K562 (cell line): ENCODE measurements at regions not wholly inside any gene's neighbourhood (a gene's known extent, or its start where the extent isn't known, plus 50 kb on each side); places are given as distances from the start of the nearest gene placed in this dataset.

Source experiments
- ATAC-seq: fragments of 200-7000 bp; cut with Tn5 transposase; 3 replicates; pipeline ENCODE4 v1.9.1; 2020; ENCODE audit warnings: moderate library complexity
- BruUV-seq: library from RNA; stranded (reverse); fragments of 400-500 nt; replicated peaks from 2 replicates; lab custom pipeline; 2021; lab: Mats Ljungman, UMichigan
- CTCF ChIA-PET: fragments of 300-600 bp; formaldehyde crosslinking; extraction: SDS; loops from one replicate; lab custom pipeline; 2021; ENCODE audit warnings: low intra/inter-chr PET ratio; lab: Yijun Ruan, JAX
- POLR2A ChIA-PET: fragments of 300-600, 350-650 bp; sonication (Branson Sonifier 250); formaldehyde crosslinking; extraction: SDS; loops from one replicate; lab custom pipeline; 2021; ENCODE audit warnings: antibody characterized with exemption, inconsistent platforms; lab: Yijun Ruan, JAX
- DNase-seq, 4 experiments: peaks; one replicate each; pipeline versions ENCODE4 v3.0.0 to v3.0.0-alpha.2; 2011 to 2018; ENCODE audit warnings: low spot score in 3 of 4, mixed read lengths in 3 of 4; ENCODE audit errors: extremely low read depth in 1 of 4
- FAIRE-seq: peaks from 2 replicates; lab custom pipeline; 2011; peaks lifted over from hg19 to GRCh38; lab: Jason Lieb, UNC
- H2AFZ ChIP-seq: 2 replicates; pipeline ENCODE4 v1.6.0; 2011; ENCODE audit warnings: low read depth, low read length, control low read depth, inconsistent platforms
- H3K27ac ChIP-seq: fragments of 200-600 bp; 3 replicates; pipeline ENCODE4 v1.8.0; 2011; ENCODE audit warnings: low read depth, mild to moderate bottlenecking, control low read depth, inconsistent platforms, low read length, moderate library complexity, mixed read lengths; ENCODE audit errors: extremely low read depth
- H3K27me3 ChIP-seq, 2 experiments: fragments of 300-600 bp in 1 of 2; 2 replicates in 1 of 2; 3 replicates in 1 of 2; pipeline versions ENCODE4 v1.6.0 to v1.8.0; 2011; ENCODE audit warnings: inconsistent platforms in 2 of 2, low read length in 2 of 2, mild to moderate bottlenecking in 1 of 2, mixed read lengths in 1 of 2, moderate library complexity in 1 of 2; ENCODE audit not compliant: control insufficient read depth in 2 of 2, insufficient read depth in 2 of 2
- H3K36me3 ChIP-seq: fragments of 300-600 bp; 3 replicates; pipeline ENCODE4 v1.8.0; 2011; ENCODE audit warnings: mild to moderate bottlenecking, low read length, inconsistent platforms; ENCODE audit not compliant: control insufficient read depth, insufficient read depth
- H3K4me1 ChIP-seq, 2 experiments: fragments of 200-600 bp in 1 of 2; replicated peaks in 1 of 2; 2 replicates in 1 of 2; 3 replicates in 1 of 2; pipeline versions ENCODE4 v1.5.1 to v1.8.0; 2011; ENCODE audit warnings: inconsistent platforms in 2 of 2, low read length in 2 of 2, mild to moderate bottlenecking in 1 of 2, mixed read lengths in 1 of 2, moderate library complexity in 1 of 2; ENCODE audit not compliant: control insufficient read depth in 2 of 2, insufficient read depth in 2 of 2
- H3K4me2 ChIP-seq: 2 replicates; pipeline ENCODE4 v1.6.1; 2011; ENCODE audit warnings: low read length, control low read depth, inconsistent platforms, mixed read lengths; ENCODE audit not compliant: insufficient read depth
- H3K4me3 ChIP-seq: fragments of 200-600 bp; sonication (generic), shearing (Covaris generic); 2 replicates; pipeline ENCODE4 v1.5.1; 2016; ENCODE audit warnings: control low read depth, inconsistent platforms
- H3K79me2 ChIP-seq: fragments of 200-600 bp; 3 replicates; pipeline ENCODE4 v1.8.0; 2011; ENCODE audit warnings: low read length, inconsistent platforms; ENCODE audit not compliant: control insufficient read depth, insufficient read depth
- H3K9ac ChIP-seq, 2 experiments: 2 replicates each; pipeline versions ENCODE4 v1.6.0 to v1.6.1; 2011; ENCODE audit warnings: low read depth in 2 of 2, low read length in 2 of 2, control low read depth in 1 of 2, inconsistent platforms in 1 of 2, mild to moderate bottlenecking in 1 of 2, mixed read lengths in 1 of 2; ENCODE audit not compliant: insufficient read depth in 1 of 2
- H3K9me1 ChIP-seq: one replicate; pipeline ENCODE4 v1.6.0; 2011; ENCODE audit warnings: inconsistent platforms, mild to moderate bottlenecking, low read length, moderate library complexity; ENCODE audit not compliant: control insufficient read depth, insufficient read depth
- H3K9me3 ChIP-seq: replicated peaks from 2 replicates; pipeline ENCODE4 v1.5.1; 2011; ENCODE audit warnings: low read depth, low read length, inconsistent platforms; ENCODE audit not compliant: control insufficient read depth, insufficient read depth
- H4K20me1 ChIP-seq: replicated peaks from 2 replicates; pipeline ENCODE4 v1.6.1; 2011; ENCODE audit warnings: low read length, inconsistent platforms, mixed read lengths; ENCODE audit not compliant: control insufficient read depth, insufficient read depth
- C11orf30 ChIP-seq: fragments of 450-650 bp; IDR thresholded peaks from 2 replicates; pipeline ENCODE4 v1.6.1; 2016; ENCODE audit warnings: low read depth, mild to moderate bottlenecking
- CEBPB ChIP-seq: fragments of 450-650 bp; IDR thresholded peaks from 2 replicates; pipeline ENCODE4 v1.6.1; 2016; ENCODE audit warnings: missing genetic modification characterization, missing compliant biosample characterization
- CEBPG ChIP-seq, 3 experiments: fragments of 200-800 bp in 1 of 3; sonication (Bioruptor generic) in 1 of 3; sonication (generic) in 1 of 3; formaldehyde crosslinking in 1 of 3; IDR thresholded peaks in 2 of 3; conservative IDR thresholded peaks in 1 of 3; 2 replicates each; pipeline versions ENCODE4 v1.6.1 to v1.8.0; 2016 to 2022; ENCODE audit warnings: missing compliant biosample characterization in 2 of 3, missing genetic modification characterization in 2 of 3, mild to moderate bottlenecking in 1 of 3, missing genetic modification reagents in 1 of 3
- CTBP1 ChIP-seq: fragments of 450-650 bp; IDR thresholded peaks from 2 replicates; pipeline ENCODE4 v1.6.1; 2016; ENCODE audit warnings: borderline replicate concordance
- DLX4 ChIP-seq: fragments of 250-450 bp; sonication (Bioruptor Pico); IDR thresholded peaks from 2 replicates; pipeline ENCODE4 v1.6.1; 2021; ENCODE audit warnings: mild to moderate bottlenecking
- MAFF ChIP-seq: IDR thresholded peaks from 2 replicates; pipeline ENCODE4 v1.6.1; 2012; ENCODE audit warnings: low read length, improper control_type of control experiment
- MAFG ChIP-seq: fragments of 450-650 bp; conservative IDR thresholded peaks from 2 replicates; pipeline ENCODE4 v1.6.1; 2016; ENCODE audit warnings: missing genetic modification characterization, missing compliant biosample characterization
- MAFK ChIP-seq: IDR thresholded peaks from 2 replicates; pipeline ENCODE4 v1.6.1; 2011; ENCODE audit warnings: low read length, improper control_type of control experiment
- ZBTB2 ChIP-seq: fragments of 450-650 bp; IDR thresholded peaks from 2 replicates; pipeline ENCODE4 v1.6.1; 2016; ENCODE audit warnings: antibody characterized with exemption
- ZFP36 ChIP-seq: fragments of 150-350 bp; IDR thresholded peaks from 2 replicates; pipeline ENCODE4 v1.6.1; 2018; ENCODE audit warnings: low read length, low read depth; ENCODE audit not compliant: partially characterized antibody
- ZNF316 ChIP-seq: fragments of 450-650 bp; IDR thresholded peaks from 2 replicates; pipeline ENCODE4 v1.6.1; 2016
- WGBS: fragments of 100-300 bp; shearing (Covaris generic); methylation state at CpG from one replicate; pipeline ENCODE4 v1.1.6; 2016; ENCODE audit warnings: low coverage, mixed read lengths; ENCODE audit not compliant: insufficient coverage; ENCODE audit errors: missing lambda C conversion rate; 5-methylcytosine and 5-hydroxymethylcytosine counted together
- in situ Hi-C: fragments of 300-500 bp; cut with MboI; formaldehyde crosslinking; loops from 4 replicates; pipeline ENCODE4 v1.15.0; 2018; ENCODE audit warnings: inconsistent platforms, mixed read lengths
- intact Hi-C: fragments of 100-400 bp; cut with micrococcal nuclease; formaldehyde crosslinking; loops from 2 replicates; pipeline ENCODE4 v1.14.2; 2022
- TF ChIP-seq, protein P1 (sequence below), 2 experiments: fragments of 450-650 bp in 1 of 2; sonication (generic) in 1 of 2; formaldehyde crosslinking in 1 of 2; IDR thresholded peaks in 1 of 2; conservative IDR thresholded peaks in 1 of 2; 2 replicates each; pipeline versions ENCODE4 v1.6.1 to v1.8.1; 2016 to 2023; ENCODE audit warnings: mild to moderate bottlenecking in 2 of 2, moderate library complexity in 2 of 2, inconsistent platforms in 1 of 2, missing genetic modification reagents in 1 of 2

DNA sequence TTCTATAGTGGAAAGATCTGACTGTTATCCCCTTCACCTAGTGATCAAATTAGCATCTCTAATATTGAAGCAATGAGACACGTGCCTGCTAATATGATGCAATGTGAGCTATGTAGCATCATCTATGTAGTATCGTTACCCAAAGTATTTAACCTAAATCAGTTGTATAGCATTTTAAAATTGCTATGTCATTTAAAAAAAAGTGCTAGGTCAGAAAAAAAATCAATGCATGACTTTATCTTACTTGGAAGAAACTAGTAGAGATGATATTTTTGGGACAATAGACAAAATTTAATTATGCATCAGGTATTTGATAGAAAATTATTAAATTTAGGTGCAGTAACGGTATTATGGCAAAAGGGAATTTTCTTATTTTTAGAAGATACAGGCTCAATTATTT lies 157.3 kb downstream of the CCDC71L start:
- no peaks in the 10 kb centered on the region for H3K9me1 ChIP-seq
- H2AFZ ChIP-seq, result no peak overlapping the region
- no peak overlapping the region for H3K4me3 ChIP-seq
- no peaks in the 10 kb centered on the region; the same call in 1 of the 2 replicates for H3K9me3 ChIP-seq
- H3K27ac ChIP-seq, result no peak overlapping the region
- FAIRE-seq (no peak), ATAC-seq (no peak), DNase-seq (no peak)
- H4K20me1 ChIP-seq, result no peaks in the 10 kb centered on the region
- in situ Hi-C loops (no loop called here), intact Hi-C loops (no loop called here)
- no peaks in the 10 kb centered on the region for H3K27me3 ChIP-seq
- ChIA-PET POLR2A (no interaction called here), CTCF (no interaction called here)
- 96% methylated on average over 3 of the region's 3 CpGs for WGBS
- H3K79me2 ChIP-seq, result no peaks in the 10 kb centered on the region
- no peak overlapping the region for H3K4me2 ChIP-seq
- no TSS peak for BruUV-seq
- H3K9ac ChIP-seq, result no peak overlapping the region
- H3K4me1 ChIP-seq, result peaks cover 6 to 25% of the 10 kb centered on the region in 2 experiments; a peak in 4 of 5 replicates
- TF ChIP-seq CTBP1 (no peak), MAFF (peak; percentile 33; the same call in 1 of the 2 replicates), C11orf30 (peak; percentile 83), CEBPG (CRISPR knock-in tag; IDR thresholded peaks at IDR 0.05) (no peak), CEBPG (tag; conservative IDR thresholded peaks at IDR 0.05 in 1 of 2, IDR thresholded peaks at IDR 0.05 in 1 of 2) (peak in 1 of 2 experiments; percentile 31; a peak in 1 of 4 replicates), DLX4 (no peak), ZFP36 (no peak), CEBPB (0 out of 2 replicates have a peak, but pooled peaks have one; percentile 33), MAFK (peak; percentile 24; the same call in 1 of the 2 replicates), MAFG (tag) (peak; percentile 68), ZNF316 (peak; percentile 95), ZBTB2 (no peak)
- TF ChIP-seq, protein P1, sequence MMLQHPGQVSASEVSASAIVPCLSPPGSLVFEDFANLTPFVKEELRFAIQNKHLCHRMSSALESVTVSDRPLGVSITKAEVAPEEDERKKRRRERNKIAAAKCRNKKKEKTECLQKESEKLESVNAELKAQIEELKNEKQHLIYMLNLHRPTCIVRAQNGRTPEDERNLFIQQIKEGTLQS (IDR thresholded peaks at IDR 0.05), result peak; percentile 38; the same call in 1 of the 2 replicates
- TF ChIP-seq, protein P1 (CRISPR knock-in tag; conservative IDR thresholded peaks at IDR 0.05), result no peak
- no peaks in the 10 kb centered on the region for H3K36me3 ChIP-seq
